ENCODE measurements at regions not wholly inside any gene's neighbourhood (a gene's known extent, or its start where the extent isn't known, plus 50 kb on each side); places are given as distances from the start of the nearest gene placed in this dataset.
"Not testable (repeated sequence)": the region's sequence is repeated elsewhere in the genome, so short reads cannot be mapped to it uniquely, and the experiment has no call there.

- H3K4me2 ChIP-seq (ENCODE audit: low read length) = no peak overlapping the region
- no peaks in the 10 kb centered on the region for H3K9me3 ChIP-seq (ENCODE audit: insufficient read depth, low read length)
- no peaks in the 10 kb centered on the region for H3K36me3 ChIP-seq (replicated peaks; ENCODE audit: low read depth, low read length)
- H3K27me3 ChIP-seq (ENCODE audit: low read depth, low read length) = no peaks in the 10 kb centered on the region
- no peaks in the 10 kb centered on the region for H3K4me1 ChIP-seq (ENCODE audit: low read length)
- no peaks in the 10 kb centered on the region for H4K20me1 ChIP-seq (ENCODE audit: insufficient read depth, low read length)
- H3K27ac ChIP-seq (ENCODE audit: low read length) = no peak overlapping the region
- no peaks in the 10 kb centered on the region for H3K79me2 ChIP-seq (ENCODE audit: low read length)
- TF ChIP-seq CTCF (IDR thresholded peaks at IDR 0.05; ENCODE audit: low read depth, low read length) = no peak
- H3K4me3 ChIP-seq (ENCODE audit: low read length) = no peak overlapping the region
- H3K9ac ChIP-seq (ENCODE audit: low read length) = no peak overlapping the region
- no peak overlapping the region for H2AFZ ChIP-seq (ENCODE audit: low read depth, low read length)
These were observed 79.3 kb upstream of the IL1RAPL2 start for GRCh38 chrX:104486691-104487090.

- no peaks in the 10 kb centered on the region for H3K9me3 ChIP-seq (ENCODE audit: insufficient read depth, low read length)
- no peak for TF ChIP-seq EZH2phosphoT487 (IDR thresholded peaks at IDR 0.05; ENCODE audit: low read depth)
- TF ChIP-seq CTCF (IDR thresholded peaks at IDR 0.05; ENCODE audit: low read depth, low read length) = peak; percentile 40
- H3K79me2 ChIP-seq (ENCODE audit: low read length) = no peaks in the 10 kb centered on the region
- H3K4me3 ChIP-seq (ENCODE audit: low read length) = no peak overlapping the region
- H3K4me1 ChIP-seq (ENCODE audit: low read length) = no peaks in the 10 kb centered on the region
- no peak overlapping the region for H3K27ac ChIP-seq (ENCODE audit: low read length)
- no peaks in the 10 kb centered on the region for H4K20me1 ChIP-seq (ENCODE audit: insufficient read depth, low read length)
- no peaks in the 10 kb centered on the region for H3K36me3 ChIP-seq (replicated peaks; ENCODE audit: low read depth, low read length)
- H3K27me3 ChIP-seq (ENCODE audit: low read depth, low read length) = no peaks in the 10 kb centered on the region
- H2AFZ ChIP-seq (ENCODE audit: low read depth, low read length) = no peak overlapping the region
- no peak overlapping the region for H3K4me2 ChIP-seq (ENCODE audit: low read length)
- no peak overlapping the region for H3K9ac ChIP-seq (ENCODE audit: low read length)
These were observed 83.2 kb upstream of the IL1RAPL2 start for GRCh38 chrX:104482757-104483156.

GRCh38 chrX:104469771-104470170, 96.2 kb upstream of the IL1RAPL2 start:
- TF ChIP-seq EZH2phosphoT487 (IDR thresholded peaks at IDR 0.05; ENCODE audit: low read depth) = no peak
- TF ChIP-seq CTCF (IDR thresholded peaks at IDR 0.05; ENCODE audit: low read depth, low read length) = no peak

GRCh38 chrX:104459796-104460195, 106.2 kb upstream of the IL1RAPL2 start:
- Histone ChIP-seq H3K4me2 (ENCODE audit: low read length) (no peak overlapping the region), H4K20me1 (ENCODE audit: insufficient read depth, low read length) (no peaks in the 10 kb centered on the region), H2AFZ (ENCODE audit: low read depth, low read length) (no peak overlapping the region), H3K36me3 (replicated peaks; ENCODE audit: low read depth, low read length) (no peaks in the 10 kb centered on the region), H3K4me1 (ENCODE audit: low read length) (no peaks in the 10 kb centered on the region), H3K4me3 (ENCODE audit: low read length) (no peak overlapping the region), H3K9me3 (ENCODE audit: insufficient read depth, low read length) (no peaks in the 10 kb centered on the region), H3K9ac (ENCODE audit: low read length) (no peak overlapping the region), H3K27me3 (ENCODE audit: low read depth, low read length) (no peaks in the 10 kb centered on the region), H3K27ac (ENCODE audit: low read length) (no peak overlapping the region), H3K79me2 (ENCODE audit: low read length) (no peaks in the 10 kb centered on the region)
- TF ChIP-seq EZH2phosphoT487 (IDR thresholded peaks at IDR 0.05; ENCODE audit: low read depth) (no peak), CTCF (IDR thresholded peaks at IDR 0.05; ENCODE audit: low read depth, low read length) (no peak)

More at GRCh38 chrX:104469771-104470170, 96.2 kb upstream of the IL1RAPL2 start:
- H4K20me1 ChIP-seq (ENCODE audit: insufficient read depth, low read length) = no peaks in the 10 kb centered on the region
- H3K4me3 ChIP-seq (ENCODE audit: low read length) = no peak overlapping the region
- no peaks in the 10 kb centered on the region for H3K9me3 ChIP-seq (ENCODE audit: insufficient read depth, low read length)
- no peak overlapping the region for H3K4me2 ChIP-seq (ENCODE audit: low read length)
- no peaks in the 10 kb centered on the region for H3K4me1 ChIP-seq (ENCODE audit: low read length)
- no peak overlapping the region for H2AFZ ChIP-seq (ENCODE audit: low read depth, low read length)
- H3K79me2 ChIP-seq (ENCODE audit: low read length) = no peaks in the 10 kb centered on the region
- H3K9ac ChIP-seq (ENCODE audit: low read length) = no peak overlapping the region
- no peak overlapping the region for H3K27ac ChIP-seq (ENCODE audit: low read length)
- H3K36me3 ChIP-seq (replicated peaks; ENCODE audit: low read depth, low read length) = no peaks in the 10 kb centered on the region
- H3K27me3 ChIP-seq (ENCODE audit: low read depth, low read length) = no peaks in the 10 kb centered on the region

- H3K4me1 ChIP-seq (ENCODE audit: low read length); H3K79me2 ChIP-seq (ENCODE audit: low read length); H3K4me2 ChIP-seq (ENCODE audit: low read length); H2AFZ ChIP-seq (ENCODE audit: low read depth, low read length); H3K4me3 ChIP-seq (ENCODE audit: low read length); H3K36me3 ChIP-seq (replicated peaks; ENCODE audit: low read depth, low read length); H3K27ac ChIP-seq (ENCODE audit: low read length); H3K9ac ChIP-seq (ENCODE audit: low read length); H3K27me3 ChIP-seq (ENCODE audit: low read depth, low read length); H4K20me1 ChIP-seq (ENCODE audit: insufficient read depth, low read length); H3K9me3 ChIP-seq (ENCODE audit: insufficient read depth, low read length): not testable (repeated sequence)
These were observed 108.9 kb upstream of the IL1RAPL2 start for GRCh38 chrX:104457130-104457529.

Data from OCI-LY3 (cell line).